Activated CD4-positive, alpha-beta T cell treated with anti-CD3 and anti-CD28 coated beads for 36 hours (primary cell): ENCODE measurements at regions not wholly inside any gene's neighbourhood (a gene's known extent, or its start where the extent isn't known, plus 50 kb on each side); places are given as distances from the start of the nearest gene placed in this dataset.

Experiments used
- ATAC-seq: fragments of 200-7000 bp; cut with Tn5 transposase; one replicate; pipeline ENCODE4 v1.10.0; 2021; ENCODE audit warnings: mild to moderate bottlenecking, moderate library complexity
- CTCF ChIA-PET: fragments of 350-600 bp; sonication (Branson Sonifier 250); formaldehyde crosslinking; loops from one replicate; lab custom pipeline; 2021; ENCODE audit warnings: antibody characterized with exemption; lab: Charles Lee
- POLR2A ChIA-PET: fragments of 350-600 bp; sonication (Branson Sonifier 250); formaldehyde crosslinking; loops from one replicate; lab custom pipeline; 2021; ENCODE audit warnings: antibody characterized with exemption, inconsistent platforms; lab: Charles Lee
- DNase-seq: peaks from one replicate; pipeline ENCODE4 v3.0.0-alpha.2; 2020
- H3K27ac Mint-ChIP-seq: one replicate; pipeline ENCODE4 v1.8.0; 2021; ENCODE audit warnings: mixed read lengths
- H3K27me3 Mint-ChIP-seq: one replicate; pipeline ENCODE4 v1.8.0; 2021; ENCODE audit warnings: mixed read lengths
- H3K36me3 Mint-ChIP-seq: one replicate; pipeline ENCODE4 v1.8.0; 2021; ENCODE audit warnings: low read depth, mixed read lengths
- H3K4me1 Mint-ChIP-seq: one replicate; pipeline ENCODE4 v1.8.0; 2021; ENCODE audit warnings: mixed read lengths
- H3K4me3 Mint-ChIP-seq: one replicate; pipeline ENCODE4 v1.8.0; 2021; ENCODE audit warnings: mild to moderate bottlenecking, moderate library complexity, mixed read lengths
- H3K9me3 Mint-ChIP-seq: one replicate; pipeline ENCODE4 v1.8.0; 2021; ENCODE audit warnings: low read depth, mixed read lengths
- intact Hi-C, 2 experiments: fragments of 100-400 bp; cut with DNase I in 1 of 2; cut with micrococcal nuclease in 1 of 2; formaldehyde crosslinking; loops; one replicate each; pipeline versions ENCODE4 v1.14.2 to v1.15.1; 2022 to 2024; cut with DNase I, micrococcal nuclease

DNA sequence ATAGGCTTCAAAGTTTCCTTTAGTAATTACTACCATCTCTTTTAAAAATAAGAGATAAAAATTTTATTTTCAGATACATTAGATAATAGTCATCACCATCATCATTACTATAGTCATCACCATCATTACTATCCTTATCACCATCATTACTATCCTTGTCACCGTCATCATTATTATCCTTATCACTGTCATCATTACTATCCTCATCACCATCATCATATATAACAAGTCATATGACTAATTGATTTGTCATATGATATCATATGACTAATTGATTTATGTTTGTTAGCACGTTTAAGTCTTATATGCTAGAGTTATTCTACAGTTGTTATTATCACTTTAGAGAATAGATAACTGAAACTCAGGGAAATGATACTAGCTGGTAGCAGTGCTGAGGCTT is 382.1 kb upstream of the CDH18 start:
- Mint-ChIP-seq H3K4me3 (no peak overlapping the region), H3K36me3 (no peaks in the 10 kb centered on the region), H3K27ac (no peak overlapping the region), H3K27me3 (no peaks in the 10 kb centered on the region), H3K4me1 (no peaks in the 10 kb centered on the region), H3K9me3 (peaks cover 14% of the 10 kb centered on the region)
- CTCF ChIA-PET: no interaction called here
- ATAC-seq (no peak), DNase-seq (no peak)
- intact Hi-C loops: no loop called here
- POLR2A ChIA-PET: no interaction called here

DNA sequence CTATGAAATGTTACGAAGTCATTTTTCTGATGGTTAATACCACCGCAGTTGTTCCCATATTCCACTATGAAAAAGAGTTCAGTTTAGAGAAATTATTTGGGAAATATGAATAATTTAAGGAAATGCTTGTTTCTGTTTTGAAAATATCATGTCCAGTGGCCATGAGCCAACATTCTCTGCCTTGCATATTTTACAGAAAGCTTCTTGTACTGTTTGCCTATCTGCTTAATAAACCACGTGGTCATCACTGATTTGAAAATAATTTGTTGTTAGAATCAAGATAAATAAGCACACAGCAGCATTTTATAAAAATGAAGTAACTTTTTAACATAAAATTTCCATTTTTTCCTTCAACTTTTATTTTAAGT is 381.5 kb upstream of the CDH18 start:
- no peak for ATAC-seq
- Mint-ChIP-seq H3K36me3 (no peaks in the 10 kb centered on the region), H3K4me1 (no peaks in the 10 kb centered on the region), H3K27me3 (no peaks in the 10 kb centered on the region), H3K27ac (no peak overlapping the region), H3K9me3 (peaks cover 14% of the 10 kb centered on the region), H3K4me3 (no peak overlapping the region)
- POLR2A ChIA-PET: no interaction called here
- CTCF ChIA-PET: no interaction called here
- intact Hi-C loops: no loop called here
- no peak for DNase-seq

DNA sequence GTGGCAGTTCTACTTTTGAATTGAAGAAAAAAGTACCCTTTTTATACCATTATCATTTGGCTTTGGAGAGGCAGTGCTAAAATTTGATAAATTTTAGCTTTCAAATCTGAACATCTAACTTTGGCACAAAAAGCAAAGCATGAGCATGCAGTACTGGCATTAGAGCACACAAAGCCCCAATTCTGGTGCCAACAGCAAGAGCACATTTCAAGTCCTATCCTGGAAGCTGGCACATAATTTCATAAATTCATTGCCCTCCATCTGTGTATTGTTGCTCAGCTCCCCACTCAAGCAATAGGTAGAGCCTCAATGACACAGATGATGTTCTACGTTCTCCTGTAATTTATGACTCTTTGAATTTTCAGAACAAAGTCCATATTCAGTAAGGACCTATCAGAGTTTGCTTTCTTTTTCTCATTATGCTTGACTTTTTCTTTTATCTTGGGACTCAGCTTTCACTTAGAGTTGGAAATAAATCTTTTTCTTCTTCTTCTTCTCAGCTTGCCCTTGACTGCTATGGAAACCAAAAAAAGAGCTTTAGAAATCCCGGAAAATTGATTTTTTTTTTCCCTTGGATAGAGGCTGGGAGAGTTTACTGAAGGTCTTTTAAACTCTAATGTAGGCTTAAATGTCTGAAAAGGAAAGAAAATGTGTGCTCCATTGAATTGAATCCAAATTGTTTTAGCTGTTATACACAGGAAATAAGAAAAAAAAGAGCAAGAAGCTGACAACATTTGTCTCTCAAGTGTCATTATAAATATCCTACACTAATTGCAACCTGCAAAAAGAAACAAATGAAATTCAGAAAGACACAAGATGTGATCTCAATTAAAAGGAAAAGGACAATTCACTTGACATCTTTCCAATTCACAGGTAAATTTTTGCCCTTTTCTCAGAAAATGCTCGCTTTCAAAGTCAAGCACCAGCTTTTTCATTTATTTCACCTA is 380.8 kb upstream of the CDH18 start:
- Mint-ChIP-seq H3K27ac (no peak overlapping the region), H3K9me3 (peaks cover 14% of the 10 kb centered on the region), H3K4me3 (no peak overlapping the region), H3K27me3 (no peaks in the 10 kb centered on the region), H3K4me1 (no peaks in the 10 kb centered on the region), H3K36me3 (no peaks in the 10 kb centered on the region)
- no peak for ATAC-seq
- no peak for DNase-seq
- POLR2A ChIA-PET: no interaction called here
- CTCF ChIA-PET: no interaction called here
- intact Hi-C loops: no loop called here

DNA sequence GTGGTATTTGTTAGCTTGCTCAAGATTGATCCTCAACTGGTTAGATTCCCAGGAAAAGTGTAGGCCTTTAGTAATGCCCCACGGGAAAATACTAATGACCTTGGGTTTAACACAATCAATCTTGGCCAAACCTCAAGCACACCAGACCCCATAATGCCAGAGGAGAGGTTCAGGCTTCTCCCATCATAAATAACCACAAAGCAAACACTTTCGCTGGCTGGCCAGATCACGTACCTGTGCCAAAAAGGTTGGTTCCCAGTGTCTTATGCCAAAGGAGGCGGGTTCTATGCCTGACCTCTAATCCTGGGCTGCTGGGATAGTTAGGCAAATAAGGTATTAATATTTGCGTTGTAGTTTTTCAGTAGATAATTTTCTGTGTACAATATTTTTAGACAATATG is 379.2 kb upstream of the CDH18 start:
- H3K4me3 Mint-ChIP-seq: no peak overlapping the region
- ChIA-PET CTCF (no interaction called here), POLR2A (no interaction called here)
- no peaks in the 10 kb centered on the region for H3K27me3 Mint-ChIP-seq
- no peaks in the 10 kb centered on the region for H3K4me1 Mint-ChIP-seq
- no peaks in the 10 kb centered on the region for H3K36me3 Mint-ChIP-seq
- H3K27ac Mint-ChIP-seq: no peak overlapping the region
- ATAC-seq (no peak), DNase-seq (no peak)
- peaks cover 16% of the 10 kb centered on the region for H3K9me3 Mint-ChIP-seq
- intact Hi-C loops: no loop called here

DNA sequence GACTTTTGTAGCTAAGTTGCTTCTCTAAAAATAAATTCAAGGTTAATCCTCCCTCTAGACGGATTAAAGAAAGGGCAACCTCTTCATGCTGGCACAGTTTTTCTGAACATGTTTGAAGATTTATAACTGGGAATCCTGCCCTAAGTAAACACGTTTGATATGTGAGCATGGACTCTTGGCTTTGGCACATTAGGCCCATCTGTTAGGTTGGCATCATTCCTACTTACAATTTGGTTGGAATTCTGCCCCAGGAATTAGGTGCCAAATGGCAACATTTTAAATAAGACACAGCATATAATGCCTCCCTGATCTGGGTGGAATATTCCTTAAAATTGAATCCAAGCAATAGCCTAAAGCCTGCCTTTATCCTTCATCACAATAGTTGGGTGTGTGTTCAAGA is 372.3 kb upstream of the CDH18 start:
- ATAC-seq (no peak), DNase-seq (no peak)
- Mint-ChIP-seq H3K4me1 (no peaks in the 10 kb centered on the region), H3K27me3 (no peaks in the 10 kb centered on the region), H3K4me3 (no peak overlapping the region), H3K27ac (no peak overlapping the region), H3K9me3 (peaks cover 11% of the 10 kb centered on the region), H3K36me3 (no peaks in the 10 kb centered on the region)
- intact Hi-C loops: no loop called here
- POLR2A ChIA-PET: no interaction called here
- CTCF ChIA-PET: no interaction called here

DNA sequence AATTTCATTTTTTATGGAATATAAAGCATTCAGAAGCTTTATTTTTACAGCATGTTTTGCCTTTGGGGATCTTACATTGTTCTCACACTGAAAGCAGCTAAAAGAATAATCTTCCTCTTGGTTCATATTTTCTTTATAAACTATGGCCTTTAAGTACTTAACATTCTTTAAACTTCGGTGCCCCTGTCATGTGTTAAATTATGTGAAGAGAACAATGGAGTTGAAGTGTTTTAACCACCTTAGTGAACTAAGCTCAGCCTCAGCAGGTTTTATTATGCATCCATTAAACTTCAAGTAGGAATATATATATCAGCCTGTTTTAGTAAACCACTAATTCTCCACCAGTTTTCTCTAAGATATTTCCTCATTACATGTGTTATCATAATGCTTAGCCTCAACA is 371.4 kb upstream of the CDH18 start:
- no peak for ATAC-seq
- CTCF ChIA-PET: no interaction called here
- no peak overlapping the region for H3K27ac Mint-ChIP-seq
- H3K4me3 Mint-ChIP-seq: no peak overlapping the region
- no peak for DNase-seq
- no peaks in the 10 kb centered on the region for H3K4me1 Mint-ChIP-seq
- no peaks in the 10 kb centered on the region for H3K27me3 Mint-ChIP-seq
- POLR2A ChIA-PET: interaction anchor here (0.6 kb wide), 1 partner anchor 8 kb away, joined by 4 read pairs; no protein-coding TSS in a partner anchor
- intact Hi-C loops: no loop called here
- H3K36me3 Mint-ChIP-seq: no peaks in the 10 kb centered on the region
- H3K9me3 Mint-ChIP-seq: peaks cover 15% of the 10 kb centered on the region

DNA sequence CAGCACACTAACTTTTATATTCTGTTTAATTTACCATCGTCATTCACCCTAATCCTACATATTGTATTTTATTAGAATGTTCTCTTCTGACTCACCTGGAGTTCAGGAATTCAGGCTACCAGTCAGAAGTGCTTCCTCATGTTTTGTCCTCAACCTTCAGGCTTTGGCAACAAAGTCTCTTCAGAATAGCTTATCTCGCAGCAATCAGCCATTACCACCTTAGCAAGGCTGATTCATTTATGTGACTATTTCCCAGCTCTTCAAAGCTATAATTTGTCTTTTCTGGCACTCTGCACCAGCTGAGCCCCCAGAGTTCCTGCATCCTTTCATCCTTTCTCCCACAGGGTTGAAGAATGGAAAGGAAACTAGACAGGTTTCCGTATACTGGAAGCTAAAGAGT is 365.5 kb upstream of the CDH18 start:
- H3K4me3 Mint-ChIP-seq: no peak overlapping the region
- H3K36me3 Mint-ChIP-seq: no peaks in the 10 kb centered on the region
- H3K4me1 Mint-ChIP-seq: no peaks in the 10 kb centered on the region
- intact Hi-C loops: no loop called here
- H3K27me3 Mint-ChIP-seq: no peaks in the 10 kb centered on the region
- ATAC-seq (no peak), DNase-seq (no peak)
- no peak overlapping the region for H3K27ac Mint-ChIP-seq
- ChIA-PET POLR2A (no interaction called here), CTCF (no interaction called here)
- peaks cover 15% of the 10 kb centered on the region for H3K9me3 Mint-ChIP-seq

DNA sequence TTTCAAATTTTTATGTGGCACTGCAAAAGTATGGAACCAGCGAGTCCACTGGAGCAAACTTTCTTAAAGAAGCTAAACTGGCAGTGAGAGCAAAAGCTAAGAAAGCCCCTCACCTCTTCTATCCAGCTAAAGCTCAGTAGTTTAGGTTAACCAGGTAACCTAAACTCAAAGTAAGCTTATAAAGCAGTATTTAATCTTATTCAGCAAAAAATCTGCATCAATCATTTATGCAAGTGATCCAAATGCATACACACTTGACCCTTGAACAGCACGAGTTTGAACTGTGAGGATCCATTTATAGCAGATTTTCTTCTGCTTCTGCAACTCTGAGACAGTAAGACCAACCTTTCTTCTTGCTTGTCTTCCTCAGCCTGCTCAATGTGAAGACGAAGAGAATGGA is 363.8 kb upstream of the CDH18 start:
- peaks cover 13% of the 10 kb centered on the region for H3K9me3 Mint-ChIP-seq
- H3K4me1 Mint-ChIP-seq: no peaks in the 10 kb centered on the region
- ChIA-PET POLR2A (interaction anchor here (0.6 kb wide), 1 partner anchor 7 kb away, joined by 4 read pairs; no protein-coding TSS in a partner anchor), CTCF (no interaction called here)
- H3K36me3 Mint-ChIP-seq: no peaks in the 10 kb centered on the region
- intact Hi-C loops: no loop called here
- no peak for ATAC-seq
- H3K27me3 Mint-ChIP-seq: no peaks in the 10 kb centered on the region
- no peak overlapping the region for H3K27ac Mint-ChIP-seq
- H3K4me3 Mint-ChIP-seq: no peak overlapping the region
- DNase-seq: no peak

DNA sequence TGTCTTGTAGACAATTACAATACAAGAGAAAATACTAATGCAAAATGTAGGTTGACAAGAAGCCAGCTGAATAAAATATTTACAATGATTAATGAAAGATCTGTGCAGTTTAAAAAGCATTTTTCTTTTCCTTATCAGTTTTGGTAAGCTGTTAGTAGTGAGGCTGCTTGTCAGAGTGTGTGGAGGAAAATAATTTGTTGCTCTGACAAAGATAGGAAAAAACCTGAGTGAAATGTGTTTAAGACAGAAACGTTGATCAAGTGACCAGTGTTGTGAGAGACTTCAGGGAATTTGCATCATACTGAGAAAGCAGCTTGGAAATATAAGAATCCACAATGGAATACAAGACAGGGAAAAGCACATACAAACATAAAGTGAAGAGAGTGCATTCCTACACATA is 360.3 kb upstream of the CDH18 start:
- Mint-ChIP-seq H3K9me3 (peaks cover 18% of the 10 kb centered on the region), H3K36me3 (no peaks in the 10 kb centered on the region), H3K4me1 (no peaks in the 10 kb centered on the region), H3K4me3 (no peak overlapping the region), H3K27ac (no peak overlapping the region), H3K27me3 (no peaks in the 10 kb centered on the region)
- POLR2A ChIA-PET: no interaction called here
- DNase-seq (no peak), ATAC-seq (no peak)
- intact Hi-C loops: no loop called here
- CTCF ChIA-PET: no interaction called here

DNA sequence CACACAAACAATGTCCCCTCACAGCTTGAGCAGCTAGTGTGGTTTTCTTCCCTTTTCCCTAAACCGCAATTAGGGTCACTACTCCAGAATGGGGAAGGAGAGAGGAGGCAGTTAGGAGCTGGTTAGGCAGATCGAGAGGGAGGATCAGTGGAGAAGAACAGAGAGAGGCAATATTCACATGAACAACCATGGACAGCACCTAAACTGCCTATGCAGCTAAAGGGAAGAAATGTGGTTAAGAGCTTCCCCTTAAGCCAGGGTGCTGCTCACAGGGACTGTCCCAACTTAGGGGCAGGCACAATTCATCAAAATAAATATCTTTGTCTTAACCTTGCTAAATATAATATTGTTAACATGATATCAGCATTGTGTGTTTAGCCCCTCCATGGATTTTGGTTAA is 359.3 kb upstream of the CDH18 start:
- no peak for DNase-seq
- no peaks in the 10 kb centered on the region for H3K36me3 Mint-ChIP-seq
- H3K4me1 Mint-ChIP-seq: no peaks in the 10 kb centered on the region
- POLR2A ChIA-PET: no interaction called here
- peaks cover 23% of the 10 kb centered on the region for H3K9me3 Mint-ChIP-seq
- H3K27me3 Mint-ChIP-seq: no peaks in the 10 kb centered on the region
- CTCF ChIA-PET: no interaction called here
- H3K27ac Mint-ChIP-seq: no peak overlapping the region
- intact Hi-C loops: no loop called here
- no peak overlapping the region for H3K4me3 Mint-ChIP-seq
- ATAC-seq: no peak

DNA sequence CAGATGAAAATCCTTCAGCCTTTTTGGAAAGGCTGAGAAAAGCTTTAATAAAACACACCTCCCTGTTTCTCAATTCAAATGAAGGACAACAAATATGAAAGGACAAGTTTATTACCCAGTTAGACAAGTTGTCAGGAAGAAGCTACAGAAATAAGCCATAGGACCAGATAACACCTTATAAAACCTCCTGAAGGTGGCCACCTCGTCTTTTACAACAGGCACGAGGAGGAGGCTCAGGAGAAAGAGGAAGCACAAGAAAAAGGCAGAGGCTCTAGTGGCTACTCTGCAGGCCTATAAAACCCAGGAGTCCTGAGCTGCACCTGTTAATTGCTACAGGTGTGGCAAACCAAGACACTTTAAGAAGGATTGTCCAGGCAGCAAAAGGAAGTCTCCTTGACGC is 352.1 kb upstream of the CDH18 start:
- DNase-seq (no peak), ATAC-seq (no peak)
- Mint-ChIP-seq H3K4me1 (no peaks in the 10 kb centered on the region), H3K36me3 (no peaks in the 10 kb centered on the region), H3K4me3 (no peak overlapping the region), H3K27ac (no peak overlapping the region), H3K27me3 (no peaks in the 10 kb centered on the region), H3K9me3 (peaks cover 19% of the 10 kb centered on the region)
- intact Hi-C loops: no loop called here
- ChIA-PET CTCF (no interaction called here), POLR2A (no interaction called here)

DNA sequence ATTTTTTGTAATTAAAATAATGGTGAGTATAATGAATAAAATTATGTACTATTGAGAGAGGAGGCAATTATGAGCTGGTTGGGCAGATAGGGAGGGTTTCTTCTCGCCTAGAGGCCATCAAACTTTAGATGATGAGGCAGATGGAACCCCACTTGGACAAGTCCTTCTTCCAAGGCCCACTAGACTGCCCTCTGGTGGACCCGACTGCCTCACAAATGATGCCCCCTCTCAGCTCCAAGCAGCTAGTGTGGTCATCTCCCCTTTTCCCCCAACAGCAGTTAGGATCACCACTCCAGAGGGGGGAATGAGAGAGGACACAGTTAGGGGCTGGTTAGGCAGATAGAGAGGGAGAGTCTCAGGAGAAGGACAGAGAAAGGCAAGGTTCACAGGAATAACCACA is 348.0 kb upstream of the CDH18 start:
- DNase-seq (no peak), ATAC-seq (no peak)
- Mint-ChIP-seq H3K4me1 (no peaks in the 10 kb centered on the region), H3K27ac (no peak overlapping the region), H3K27me3 (no peaks in the 10 kb centered on the region), H3K9me3 (peaks cover 13% of the 10 kb centered on the region), H3K4me3 (no peak overlapping the region), H3K36me3 (no peaks in the 10 kb centered on the region)
- ChIA-PET CTCF (no interaction called here), POLR2A (no interaction called here)
- intact Hi-C loops: no loop called here
